ENCODE measurements at regions not wholly inside any gene's neighbourhood (a gene's known extent, or its start where the extent isn't known, plus 50 kb on each side); places are given as distances from the start of the nearest gene placed in this dataset.

DNA sequence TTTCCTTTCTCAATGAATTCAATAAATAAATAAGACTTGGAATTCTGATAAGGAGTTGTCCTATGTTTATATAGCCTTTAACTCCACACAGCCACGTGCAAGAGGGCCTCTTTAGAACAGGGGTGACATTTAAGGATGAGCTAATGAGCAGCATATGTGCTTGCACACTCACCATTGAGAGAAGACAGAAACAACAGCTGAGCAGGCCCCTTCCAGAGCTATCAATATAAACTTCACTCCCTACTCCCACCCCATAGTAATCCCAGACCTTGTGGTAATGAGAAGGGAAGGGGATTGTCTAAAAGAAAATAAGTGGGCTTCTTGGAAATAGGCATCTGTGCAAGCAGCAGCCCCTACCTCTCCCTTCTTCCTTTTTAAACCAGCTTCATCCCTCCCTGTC, 176.0 kb downstream of the SEC16B start:
- Histone ChIP-seq H3K27me3 (ENCODE audit: insufficient read depth, poor library complexity, severe bottlenecking) (peaks cover under 1% of the 10 kb centered on the region), H3K27ac (replicated peaks) (no peak overlapping the region), H3K4me3 (replicated peaks; ENCODE audit: insufficient read depth, low read length) (no peak overlapping the region)
- no peak for DNase-seq (ENCODE audit: low read depth in 1 of 2, low spot score in 1 of 2)
- TF ChIP-seq SPI1 (IDR thresholded peaks at IDR 0.05; ENCODE audit: borderline replicate concordance, low read depth) (no peak), POLR2AphosphoS5 (IDR thresholded peaks at IDR 0.05; ENCODE audit: low read depth) (no peak)

DNA sequence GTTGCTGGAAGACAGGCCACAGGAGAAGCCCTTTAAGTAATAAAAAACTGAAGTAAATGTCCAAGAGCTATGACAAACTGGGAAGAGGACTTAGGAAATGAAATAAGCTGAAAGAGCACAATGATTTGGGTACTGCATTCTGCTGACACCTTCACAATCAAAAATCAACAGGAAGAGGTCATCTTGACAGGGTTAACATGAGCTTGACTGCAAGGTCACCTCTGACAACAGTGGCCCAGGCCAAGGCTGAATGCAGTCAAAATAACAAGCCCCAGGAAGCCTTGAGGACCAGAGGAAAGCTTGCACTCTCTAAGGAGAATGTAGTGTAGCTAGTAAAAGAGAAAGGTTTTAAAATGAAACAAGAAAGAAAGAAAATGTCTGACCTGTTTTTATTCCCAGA, 179.3 kb downstream of the SEC16B start:
- no peak overlapping the region for H3K27ac ChIP-seq (replicated peaks)
- no peak for TF ChIP-seq POLR2AphosphoS5 (IDR thresholded peaks at IDR 0.05; ENCODE audit: low read depth)
- no peak for TF ChIP-seq GABPA (IDR thresholded peaks at IDR 0.05; ENCODE audit: low read depth)

DNA sequence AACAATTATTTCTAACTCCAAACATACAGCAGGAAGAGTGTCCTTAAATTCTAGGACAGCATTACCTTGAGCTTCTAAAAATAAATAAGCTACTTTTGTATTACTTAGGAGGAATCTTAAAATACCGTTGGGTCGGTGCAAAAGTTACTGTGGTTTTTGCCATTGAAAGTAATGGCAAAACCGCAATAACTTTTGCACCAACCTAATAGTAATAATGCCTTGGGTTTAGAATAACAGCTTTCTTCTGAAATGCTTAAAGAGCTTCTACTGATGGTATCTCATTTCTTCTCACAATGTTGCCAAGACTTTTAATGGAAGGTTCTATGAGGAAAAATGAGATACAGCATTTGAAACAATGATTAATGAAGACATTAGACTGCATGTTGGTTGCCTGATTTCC, 179.9 kb downstream of the SEC16B start:
- no peak for DNase-seq (ENCODE audit: low read depth in 1 of 2, low spot score in 1 of 2)
- Histone ChIP-seq H3K27me3 (ENCODE audit: insufficient read depth, poor library complexity, severe bottlenecking) (no peaks in the 10 kb centered on the region), H3K27ac (replicated peaks) (no peak overlapping the region), H3K4me3 (replicated peaks; ENCODE audit: insufficient read depth, low read length) (no peak overlapping the region)
- TF ChIP-seq, protein P1, sequence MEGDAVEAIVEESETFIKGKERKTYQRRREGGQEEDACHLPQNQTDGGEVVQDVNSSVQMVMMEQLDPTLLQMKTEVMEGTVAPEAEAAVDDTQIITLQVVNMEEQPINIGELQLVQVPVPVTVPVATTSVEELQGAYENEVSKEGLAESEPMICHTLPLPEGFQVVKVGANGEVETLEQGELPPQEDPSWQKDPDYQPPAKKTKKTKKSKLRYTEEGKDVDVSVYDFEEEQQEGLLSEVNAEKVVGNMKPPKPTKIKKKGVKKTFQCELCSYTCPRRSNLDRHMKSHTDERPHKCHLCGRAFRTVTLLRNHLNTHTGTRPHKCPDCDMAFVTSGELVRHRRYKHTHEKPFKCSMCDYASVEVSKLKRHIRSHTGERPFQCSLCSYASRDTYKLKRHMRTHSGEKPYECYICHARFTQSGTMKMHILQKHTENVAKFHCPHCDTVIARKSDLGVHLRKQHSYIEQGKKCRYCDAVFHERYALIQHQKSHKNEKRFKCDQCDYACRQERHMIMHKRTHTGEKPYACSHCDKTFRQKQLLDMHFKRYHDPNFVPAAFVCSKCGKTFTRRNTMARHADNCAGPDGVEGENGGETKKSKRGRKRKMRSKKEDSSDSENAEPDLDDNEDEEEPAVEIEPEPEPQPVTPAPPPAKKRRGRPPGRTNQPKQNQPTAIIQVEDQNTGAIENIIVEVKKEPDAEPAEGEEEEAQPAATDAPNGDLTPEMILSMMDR (IDR thresholded peaks at IDR 0.05; ENCODE audit: insufficient read depth, low read length) = no peak
- TF ChIP-seq POLR2AphosphoS5 (IDR thresholded peaks at IDR 0.05; ENCODE audit: low read depth) = no peak
- no peak for TF ChIP-seq GABPA (IDR thresholded peaks at IDR 0.05; ENCODE audit: low read depth)
- TF ChIP-seq, protein P2, sequence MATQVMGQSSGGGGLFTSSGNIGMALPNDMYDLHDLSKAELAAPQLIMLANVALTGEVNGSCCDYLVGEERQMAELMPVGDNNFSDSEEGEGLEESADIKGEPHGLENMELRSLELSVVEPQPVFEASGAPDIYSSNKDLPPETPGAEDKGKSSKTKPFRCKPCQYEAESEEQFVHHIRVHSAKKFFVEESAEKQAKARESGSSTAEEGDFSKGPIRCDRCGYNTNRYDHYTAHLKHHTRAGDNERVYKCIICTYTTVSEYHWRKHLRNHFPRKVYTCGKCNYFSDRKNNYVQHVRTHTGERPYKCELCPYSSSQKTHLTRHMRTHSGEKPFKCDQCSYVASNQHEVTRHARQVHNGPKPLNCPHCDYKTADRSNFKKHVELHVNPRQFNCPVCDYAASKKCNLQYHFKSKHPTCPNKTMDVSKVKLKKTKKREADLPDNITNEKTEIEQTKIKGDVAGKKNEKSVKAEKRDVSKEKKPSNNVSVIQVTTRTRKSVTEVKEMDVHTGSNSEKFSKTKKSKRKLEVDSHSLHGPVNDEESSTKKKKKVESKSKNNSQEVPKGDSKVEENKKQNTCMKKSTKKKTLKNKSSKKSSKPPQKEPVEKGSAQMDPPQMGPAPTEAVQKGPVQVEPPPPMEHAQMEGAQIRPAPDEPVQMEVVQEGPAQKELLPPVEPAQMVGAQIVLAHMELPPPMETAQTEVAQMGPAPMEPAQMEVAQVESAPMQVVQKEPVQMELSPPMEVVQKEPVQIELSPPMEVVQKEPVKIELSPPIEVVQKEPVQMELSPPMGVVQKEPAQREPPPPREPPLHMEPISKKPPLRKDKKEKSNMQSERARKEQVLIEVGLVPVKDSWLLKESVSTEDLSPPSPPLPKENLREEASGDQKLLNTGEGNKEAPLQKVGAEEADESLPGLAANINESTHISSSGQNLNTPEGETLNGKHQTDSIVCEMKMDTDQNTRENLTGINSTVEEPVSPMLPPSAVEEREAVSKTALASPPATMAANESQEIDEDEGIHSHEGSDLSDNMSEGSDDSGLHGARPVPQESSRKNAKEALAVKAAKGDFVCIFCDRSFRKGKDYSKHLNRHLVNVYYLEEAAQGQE (IDR thresholded peaks at IDR 0.05; ENCODE audit: insufficient replicate concordance, low read depth) = no peak
- no peak for TF ChIP-seq SPI1 (IDR thresholded peaks at IDR 0.05; ENCODE audit: borderline replicate concordance, low read depth)

More for the DNA sequence above, 179.3 kb downstream of the SEC16B start:
- Histone ChIP-seq H3K4me3 (replicated peaks; ENCODE audit: insufficient read depth, low read length) (no peak overlapping the region), H3K27me3 (ENCODE audit: insufficient read depth, poor library complexity, severe bottlenecking) (no peaks in the 10 kb centered on the region)
- DNase-seq (ENCODE audit: low read depth in 1 of 2, low spot score in 1 of 2) = no peak

DNA sequence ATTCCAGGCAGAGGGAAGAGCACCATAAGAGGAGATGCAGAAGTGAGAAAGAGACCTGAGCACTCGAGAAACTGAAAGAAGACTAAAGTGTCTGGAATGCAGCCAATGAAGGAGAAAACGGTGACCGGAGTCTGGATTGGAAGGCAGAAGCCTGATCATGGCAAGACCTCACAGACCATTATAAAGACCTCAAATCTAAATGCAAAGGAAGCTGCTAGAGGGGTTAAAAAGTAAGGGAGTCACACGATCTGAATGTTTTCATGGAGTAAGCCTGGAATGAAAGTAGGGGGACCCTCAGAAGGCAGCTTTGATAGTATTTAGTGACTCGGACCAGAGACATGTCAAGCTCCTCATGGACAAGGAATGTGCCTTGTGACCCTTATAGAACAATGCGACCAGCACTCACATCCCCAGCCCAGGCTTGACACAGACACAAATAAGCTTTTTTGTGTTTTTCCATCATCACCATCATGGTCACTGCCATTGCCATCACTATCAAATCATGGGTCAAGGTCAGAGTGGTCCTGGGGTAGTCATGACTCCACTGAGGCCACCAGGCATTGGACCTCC, 183.6 kb downstream of the SEC16B start:
- H3K27me3 ChIP-seq (ENCODE audit: insufficient read depth, poor library complexity, severe bottlenecking) = no peaks in the 10 kb centered on the region
- no peak overlapping the region for H3K4me3 ChIP-seq (replicated peaks; ENCODE audit: insufficient read depth, low read length)
- no peak for TF ChIP-seq SPI1 (IDR thresholded peaks at IDR 0.05; ENCODE audit: borderline replicate concordance, low read depth)
- no peak for DNase-seq (ENCODE audit: low read depth in 1 of 2, low spot score in 1 of 2)
- H3K27ac ChIP-seq (replicated peaks) = no peak overlapping the region

DNA sequence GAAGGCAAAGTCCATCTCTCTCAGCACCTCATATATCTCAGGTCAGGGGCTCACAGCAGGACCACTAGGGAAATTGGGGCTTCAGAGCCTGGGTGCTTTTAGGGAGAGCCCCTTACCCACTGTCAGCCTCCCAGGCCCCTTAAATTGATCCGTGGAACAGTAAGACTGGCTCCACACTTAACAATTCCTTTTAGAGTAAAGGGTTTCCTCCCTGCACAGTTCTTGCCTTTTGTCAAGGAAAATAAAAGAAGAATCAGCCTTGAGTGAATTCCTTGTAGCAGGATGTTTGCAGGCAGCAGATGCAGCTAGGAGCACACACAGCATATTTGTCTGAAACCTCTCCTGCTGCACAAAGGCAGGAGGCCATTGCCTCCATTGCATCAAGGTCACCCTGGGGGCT, 184.9 kb downstream of the SEC16B start:
- H3K27ac ChIP-seq (replicated peaks) = no peak overlapping the region
- no peak for DNase-seq (ENCODE audit: low read depth in 1 of 2, low spot score in 1 of 2)
- TF ChIP-seq POLR2AphosphoS5 (IDR thresholded peaks at IDR 0.05; ENCODE audit: low read depth) (no peak), SPI1 (IDR thresholded peaks at IDR 0.05; ENCODE audit: borderline replicate concordance, low read depth) (no peak), GABPA (IDR thresholded peaks at IDR 0.05; ENCODE audit: low read depth) (no peak)
- TF ChIP-seq, protein P1 (IDR thresholded peaks at IDR 0.05; ENCODE audit: insufficient read depth, low read length) = no peak
- TF ChIP-seq, protein P2 (IDR thresholded peaks at IDR 0.05; ENCODE audit: insufficient replicate concordance, low read depth) = no peak
- H3K4me3 ChIP-seq (replicated peaks; ENCODE audit: insufficient read depth, low read length) = no peak overlapping the region
- H3K27me3 ChIP-seq (ENCODE audit: insufficient read depth, poor library complexity, severe bottlenecking) = no peaks in the 10 kb centered on the region
